IMR-90 (cell line): ENCODE measurements at regions not wholly inside any gene's neighbourhood (a gene's known extent, or its start where the extent isn't known, plus 50 kb on each side); places are given as distances from the start of the nearest gene placed in this dataset.

Source experiments
- BHLHE40 ChIP-seq: fragments of 150-350 bp; IDR thresholded peaks from 2 replicates; pipeline ENCODE4 v1.6.1; 2016; ENCODE audit warnings: mild to moderate bottlenecking, low read depth, low read length
- CTCF ChIP-seq: conservative IDR thresholded peaks from 2 replicates; pipeline ENCODE4 v1.5.1; 2012; ENCODE audit warnings: mild to moderate bottlenecking, low read depth, low read length, improper control_type of control experiment
- MAFK ChIP-seq: IDR thresholded peaks from 2 replicates; pipeline ENCODE4 v1.6.1; 2012; ENCODE audit warnings: low read depth, low read length, improper control_type of control experiment
- MXI1 ChIP-seq: IDR thresholded peaks from 2 replicates; pipeline ENCODE4 v1.6.1; 2012; ENCODE audit warnings: low read depth, mild to moderate bottlenecking, low read length, moderate library complexity, borderline replicate concordance
- POLR2A ChIP-seq: IDR thresholded peaks from 2 replicates; pipeline ENCODE4 v1.6.1; 2012; ENCODE audit warnings: mild to moderate bottlenecking, low read depth, low read length
- RAD21 ChIP-seq: IDR thresholded peaks from 2 replicates; pipeline ENCODE4 v1.6.1; 2012; ENCODE audit warnings: low read length, improper control_type of control experiment
- RCOR1 ChIP-seq: IDR thresholded peaks from 2 replicates; pipeline ENCODE4 v1.6.1; 2012; ENCODE audit warnings: mild to moderate bottlenecking, low read length, improper control_type of control experiment; ENCODE audit not compliant: insufficient replicate concordance
- RFX5 ChIP-seq: IDR thresholded peaks from 2 replicates; pipeline ENCODE4 v1.8.0; 2012; ENCODE audit warnings: low read depth, mild to moderate bottlenecking, low read length, moderate library complexity
- SMC3 ChIP-seq: fragments of 150-350 bp; IDR thresholded peaks from 2 replicates; pipeline ENCODE4 v1.6.1; 2016; ENCODE audit warnings: low read depth, mild to moderate bottlenecking, antibody characterized with exemption, low read length, moderate library complexity
- USF2 ChIP-seq: fragments of 150-350 bp; IDR thresholded peaks from 2 replicates; pipeline ENCODE4 v1.6.1; 2017; ENCODE audit warnings: mild to moderate bottlenecking, antibody characterized with exemption, low read length, low read depth

GRCh38 chr1:119217309-119217828, 76.9 kb upstream of the WARS2 start:
- TF ChIP-seq MXI1 (no peak), CTCF (no peak), BHLHE40 (no peak), POLR2A (no peak), RCOR1 (no peak), SMC3 (no peak), USF2 (no peak), MAFK (no peak), RAD21 (no peak), RFX5 (no peak)
